GM12892 (cell line): ENCODE measurements at regions not wholly inside any gene's neighbourhood (a gene's known extent, or its start where the extent isn't known, plus 50 kb on each side); places are given as distances from the start of the nearest gene placed in this dataset.

Experiments
- DNase-seq: peaks from one replicate; pipeline ENCODE4 v3.0.0; 2011; ENCODE audit not compliant: insufficient read length
- FAIRE-seq: peaks from 2 replicates; lab custom pipeline; 2011; peaks lifted over from hg19 to GRCh38; lab: Jason Lieb, UNC
- POLR2A ChIP-seq: IDR thresholded peaks from 2 replicates; pipeline ENCODE4 v1.6.1; 2011; ENCODE audit warnings: low read depth, low read length, control low read depth
- POLR2AphosphoS5 ChIP-seq: IDR thresholded peaks from 2 replicates; pipeline ENCODE4 v1.6.1; 2011; ENCODE audit warnings: low read depth, low read length, control low read depth
- TAF1 ChIP-seq: IDR thresholded peaks from 2 replicates; pipeline ENCODE4 v1.6.1; 2011; ENCODE audit warnings: low read depth, mild to moderate bottlenecking, control low read depth, low read length, borderline replicate concordance

- FAIRE-seq = no peak
- TF ChIP-seq TAF1 (no peak), POLR2A (no peak), POLR2AphosphoS5 (no peak)
- DNase-seq = no peak
These were observed 165.0 kb upstream of the HDAC9 start for GRCh38 chr7:18330548-18330947.

GRCh38 chr7:18336626-18337025 lies 158.9 kb upstream of the HDAC9 start:
- TF ChIP-seq POLR2AphosphoS5 = no peak
- TF ChIP-seq TAF1 = no peak
- no peak for TF ChIP-seq POLR2A
- FAIRE-seq (no peak), DNase-seq (no peak)

- DNase-seq (no peak), FAIRE-seq (no peak)
- TF ChIP-seq POLR2AphosphoS5 (no peak), POLR2A (no peak), TAF1 (no peak)
These were observed 158.3 kb upstream of the HDAC9 start for GRCh38 chr7:18337048-18337809.

- TF ChIP-seq TAF1 (no peak), POLR2A (no peak), POLR2AphosphoS5 (no peak)
- FAIRE-seq (no peak), DNase-seq (no peak)
These were observed 156.5 kb upstream of the HDAC9 start for GRCh38 chr7:18338910-18339523.

GRCh38 chr7:18341756-18342155 lies 153.8 kb upstream of the HDAC9 start:
- no peak for TF ChIP-seq POLR2AphosphoS5
- no peak for TF ChIP-seq TAF1
- TF ChIP-seq POLR2A = no peak
- DNase-seq (no peak), FAIRE-seq (no peak)

GRCh38 chr7:18343047-18343446 lies 152.5 kb upstream of the HDAC9 start:
- TF ChIP-seq POLR2A (no peak), TAF1 (no peak), POLR2AphosphoS5 (no peak)
- DNase-seq (no peak), FAIRE-seq (no peak)

GRCh38 chr7:18344536-18344935 lies 151.0 kb upstream of the HDAC9 start:
- FAIRE-seq (no peak), DNase-seq (no peak)
- TF ChIP-seq POLR2AphosphoS5 (no peak), TAF1 (no peak), POLR2A (no peak)

GRCh38 chr7:18345641-18346234 lies 149.8 kb upstream of the HDAC9 start:
- TF ChIP-seq POLR2A (no peak), POLR2AphosphoS5 (no peak), TAF1 (no peak)
- peak; percentile 60 for FAIRE-seq
- no peak for DNase-seq

GRCh38 chr7:18347170-18347569 lies 148.4 kb upstream of the HDAC9 start:
- no peak for FAIRE-seq
- TF ChIP-seq POLR2A = no peak
- no peak for TF ChIP-seq TAF1
- TF ChIP-seq POLR2AphosphoS5 = no peak
- DNase-seq = no peak

GRCh38 chr7:18350678-18351077 lies 144.9 kb upstream of the HDAC9 start:
- DNase-seq (no peak), FAIRE-seq (no peak)
- no peak for TF ChIP-seq TAF1
- no peak for TF ChIP-seq POLR2AphosphoS5
- TF ChIP-seq POLR2A = no peak

GRCh38 chr7:18352339-18353255 lies 143.0 kb upstream of the HDAC9 start:
- FAIRE-seq (peak; percentile 80), DNase-seq (no peak)
- TF ChIP-seq POLR2A (no peak), TAF1 (no peak), POLR2AphosphoS5 (no peak)
